GM12878 (cell line): ENCODE measurements at regions not wholly inside any gene's neighbourhood (a gene's known extent, or its start where the extent isn't known, plus 50 kb on each side); places are given as distances from the start of the nearest gene placed in this dataset.

Source experiments
- ATAC-seq: fragments of 200-7000 bp; cut with Tn5 transposase; 3 replicates; pipeline ENCODE4 v1.9.1; 2020; ENCODE audit warnings: mild to moderate bottlenecking, moderate library complexity
- BruUV-seq: library from RNA; stranded (reverse); fragments of 400-500 nt; replicated peaks from 2 replicates; lab custom pipeline; 2021; lab: Mats Ljungman, UMichigan
- CTCF ChIA-PET: fragments of 300-600 bp; sonication (Branson Sonifier 250); formaldehyde crosslinking; extraction: SDS; loops from one replicate; lab custom pipeline; 2021; ENCODE audit warnings: inconsistent platforms; lab: Yijun Ruan, JAX
- POLR2A ChIA-PET: fragments of 350-600 bp; formaldehyde crosslinking; extraction: SDS; loops from one replicate; lab custom pipeline; 2021; ENCODE audit warnings: inconsistent platforms; lab: Charles Lee
- RAD21 ChIA-PET: fragments of 300-600 bp; sonication (Branson Sonifier 250); formaldehyde crosslinking; loops from one replicate; lab custom pipeline; 2023; ENCODE audit warnings: antibody characterized with exemption; ENCODE audit not compliant: unreplicated experiment; lab: Charles Lee
- SMC1A ChIA-PET: fragments of 300-600 bp; sonication (Branson Sonifier 250); formaldehyde crosslinking; loops from one replicate; lab custom pipeline; 2023; ENCODE audit not compliant: unreplicated experiment, uncharacterized antibody; lab: Charles Lee
- DNase-seq: peaks from one replicate; pipeline ENCODE4 v3.0.0-alpha.2; 2011; ENCODE audit warnings: low read depth, low spot score
- FAIRE-seq: peaks from 3 replicates; lab custom pipeline; 2011; peaks lifted over from hg19 to GRCh38; lab: Jason Lieb, UNC
- H2AFZ ChIP-seq: 2 replicates; pipeline ENCODE4 v1.6.0; 2011; ENCODE audit warnings: low read depth, low read length, control low read depth; ENCODE audit not compliant: control insufficient read depth
- H3K27ac ChIP-seq: 2 replicates; pipeline ENCODE4 v1.5.1; 2011; ENCODE audit warnings: control low read depth; ENCODE audit not compliant: control insufficient read depth, insufficient read depth
- H3K27me3 ChIP-seq, 2 experiments: replicated peaks in 1 of 2; 2 replicates each; pipeline versions ENCODE4 v1.6.0 to v1.6.1; 2011; ENCODE audit warnings: low read length in 1 of 2; ENCODE audit not compliant: control insufficient read depth in 2 of 2, insufficient read depth in 2 of 2
- H3K36me3 ChIP-seq, 2 experiments: 2 replicates each; pipeline ENCODE4 v1.5.1; 2011; ENCODE audit warnings: low read length in 1 of 2; ENCODE audit not compliant: control insufficient read depth in 2 of 2, insufficient read depth in 2 of 2
- H3K4me1 ChIP-seq: 2 replicates; pipeline ENCODE4 v1.6.1; 2011; ENCODE audit warnings: mild to moderate bottlenecking, low read length, moderate library complexity, mixed read lengths; ENCODE audit not compliant: control insufficient read depth, insufficient read depth
- H3K4me2 ChIP-seq: 2 replicates; pipeline ENCODE4 v1.6.0; 2011; ENCODE audit warnings: control low read depth; ENCODE audit not compliant: control insufficient read depth, insufficient read depth
- H3K4me3 ChIP-seq: fragments of 200-600 bp; sonication (generic); 2 replicates; pipeline ENCODE4 v1.5.1; 2016
- H3K79me2 ChIP-seq: 2 replicates; pipeline ENCODE4 v1.6.0; 2011; ENCODE audit warnings: low read length; ENCODE audit not compliant: control insufficient read depth, insufficient read depth
- H3K9ac ChIP-seq: 2 replicates; pipeline ENCODE4 v1.8.0; 2011; ENCODE audit warnings: low read length, control low read depth, mixed read lengths; ENCODE audit not compliant: control insufficient read depth, insufficient read depth
- H3K9me3 ChIP-seq: replicated peaks from 3 replicates; pipeline ENCODE4 v1.5.1; 2011; ENCODE audit warnings: mild to moderate bottlenecking, low read length; ENCODE audit not compliant: control insufficient read depth, insufficient read depth
- H4K20me1 ChIP-seq: 2 replicates; pipeline ENCODE4 v1.6.0; 2011; ENCODE audit not compliant: control insufficient read depth, insufficient read depth
- CBFB ChIP-seq: IDR thresholded peaks from 2 replicates; pipeline ENCODE4 v1.6.1; 2016; ENCODE audit warnings: antibody characterized with exemption, low read depth
- CEBPB ChIP-seq, 2 experiments: fragments of 150-350 bp in 1 of 2; IDR thresholded peaks; 2 replicates each; pipeline ENCODE4 v1.6.1; 2012 to 2014; ENCODE audit warnings: low read depth in 2 of 2, low read length in 2 of 2, borderline replicate concordance in 1 of 2, inconsistent platforms in 1 of 2
- CREM ChIP-seq: IDR thresholded peaks from 2 replicates; pipeline ENCODE4 v1.6.1; 2014; ENCODE audit warnings: antibody characterized with exemption, low read depth
- EED ChIP-seq: sonication (generic); IDR thresholded peaks from 2 replicates; pipeline ENCODE4 v1.6.1; 2016; ENCODE audit warnings: antibody characterized with exemption, low read depth
- ETV6 ChIP-seq, 2 experiments: fragments of 450-650 bp in 1 of 2; IDR thresholded peaks in 1 of 2; conservative IDR thresholded peaks in 1 of 2; 2 replicates each; pipeline ENCODE4 v1.6.1; 2014; ENCODE audit warnings: antibody characterized with exemption in 1 of 2, borderline replicate concordance in 1 of 2, low read depth in 1 of 2, mild to moderate bottlenecking in 1 of 2, moderate library complexity in 1 of 2
- JUNB ChIP-seq: IDR thresholded peaks from 2 replicates; pipeline ENCODE4 v1.6.1; 2016; ENCODE audit warnings: antibody characterized with exemption, mild to moderate bottlenecking
- MEF2A ChIP-seq: IDR thresholded peaks from 2 replicates; pipeline ENCODE4 v1.6.1; 2011; ENCODE audit warnings: low read depth, mild to moderate bottlenecking, low read length, moderate library complexity; ENCODE audit not compliant: insufficient read depth
- NBN ChIP-seq: fragments of 450-650 bp; IDR thresholded peaks from 2 replicates; pipeline ENCODE4 v1.6.1; 2016
- NFIC ChIP-seq: IDR thresholded peaks from 2 replicates; pipeline ENCODE4 v1.6.1; 2012; ENCODE audit warnings: low read depth, mild to moderate bottlenecking, inconsistent platforms, low read length, moderate library complexity
- PML ChIP-seq: IDR thresholded peaks from 2 replicates; pipeline ENCODE4 v1.6.1; 2012; ENCODE audit warnings: low read length, inconsistent platforms
- RFX5 ChIP-seq: IDR thresholded peaks from 2 replicates; pipeline ENCODE4 v1.6.1; 2011; ENCODE audit warnings: low read depth, low read length, improper control_type of control experiment
- RUNX3 ChIP-seq: IDR thresholded peaks from 2 replicates; pipeline ENCODE4 v1.6.1; 2012; ENCODE audit warnings: low read length, inconsistent platforms
- SMAD1 ChIP-seq: fragments of 450-650 bp; IDR thresholded peaks from 2 replicates; pipeline ENCODE4 v1.6.1; 2018; ENCODE audit warnings: mild to moderate bottlenecking, low read depth; ENCODE audit not compliant: partially characterized antibody
- TARDBP ChIP-seq: IDR thresholded peaks from 2 replicates; pipeline ENCODE4 v1.6.1; 2016; ENCODE audit warnings: borderline replicate concordance
- TCF7 ChIP-seq: IDR thresholded peaks from 2 replicates; pipeline ENCODE4 v1.6.1; 2014; ENCODE audit warnings: antibody characterized with exemption, borderline replicate concordance
- YY1 ChIP-seq: IDR thresholded peaks from 2 replicates; pipeline ENCODE4 v1.6.1; 2011; ENCODE audit warnings: low read depth, mild to moderate bottlenecking, low read length
- WGBS: methylation state at CpG from one replicate; pipeline ENCODE4 v1.1.6; 2016; ENCODE audit warnings: low lambda C conversion rate; ENCODE audit not compliant: insufficient replicate concordance, insufficient coverage; ENCODE audit errors: missing lambda C conversion rate; 5-methylcytosine and 5-hydroxymethylcytosine counted together
- in situ Hi-C: fragments of 300-500 bp; cut with MboI; formaldehyde crosslinking; loops from 9 replicates; pipeline ENCODE4 v1.14.3; 2018; ENCODE audit warnings: mixed read lengths
- intact Hi-C: fragments of 100-400 bp; cut with micrococcal nuclease; formaldehyde crosslinking; loops from one replicate; pipeline ENCODE4 v1.14.2; 2022; ENCODE audit not compliant: unreplicated experiment
- TF ChIP-seq, protein P1 (sequence below): fragments of 450-650 bp; IDR thresholded peaks from 2 replicates; pipeline ENCODE4 v1.6.1; 2018; ENCODE audit warnings: mild to moderate bottlenecking, low read depth, moderate library complexity; ENCODE audit not compliant: partially characterized antibody
- TF ChIP-seq, protein P2 (sequence below): fragments of 150-350 bp; IDR thresholded peaks from 2 replicates; pipeline ENCODE4 v1.6.1; 2016; ENCODE audit warnings: low read depth, low read length
- TF ChIP-seq, protein P3 (sequence below): IDR thresholded peaks from 2 replicates; pipeline ENCODE4 v1.6.1; 2012; ENCODE audit warnings: low read depth, low read length, improper control_type of control experiment

DNA sequence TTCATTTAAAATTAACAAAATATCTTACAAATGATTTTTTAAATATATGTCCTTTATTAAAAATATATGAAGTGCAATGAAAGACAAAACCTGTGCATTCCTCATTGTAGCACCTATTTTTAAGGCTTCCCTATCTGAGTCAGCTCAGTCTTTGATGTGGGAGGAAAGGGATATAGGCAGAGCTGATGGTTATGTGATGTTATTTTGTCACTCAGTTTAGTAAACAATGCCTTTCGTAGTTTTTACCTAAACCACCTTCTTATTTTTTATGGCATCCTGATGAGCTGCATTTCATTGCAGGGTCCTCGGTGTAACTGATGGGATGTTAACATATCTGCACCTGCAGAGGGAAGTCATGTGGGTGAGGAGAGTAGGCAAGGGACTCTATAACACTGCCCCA lies 58.9 kb upstream of the FRMD6 start:
- intact Hi-C loops: no loop called here
- Histone ChIP-seq H3K4me3 (no peak overlapping the region), H3K4me1 (peaks cover 4% of the 10 kb centered on the region), H3K27me3 (no peaks in the 10 kb centered on the region), H3K36me3 (no peaks in the 10 kb centered on the region), H2AFZ (no peak overlapping the region; the same call in 1 of the 2 replicates), H3K79me2 (no peaks in the 10 kb centered on the region), H3K4me2 (peak overlapping the region; percentile 47; the same call in 1 of the 2 replicates), H4K20me1 (no peaks in the 10 kb centered on the region), H3K27ac (no peak overlapping the region), H3K9me3 (no peaks in the 10 kb centered on the region; the same call in 2 of the 3 replicates), H3K9ac (no peak overlapping the region)
- ATAC-seq: peak; percentile 56
- CTCF ChIA-PET: no interaction called here
- SMC1A ChIA-PET: interaction anchor here (0.8 kb wide), 1 partner anchor 9 kb away, joined by 3 read pairs; no protein-coding TSS in a partner anchor
- FAIRE-seq: no peak
- DNase-seq: no peak
- BruUV-seq: no TSS peak
- RAD21 ChIA-PET: no interaction called here
- 0% methylated on average over 2 of the region's 2 CpGs for WGBS
- in situ Hi-C loops: no loop called here
- POLR2A ChIA-PET: no interaction called here
- TF ChIP-seq TCF7 (peak; percentile 94), CREM (no peak), TARDBP (no peak), NFIC (peak; percentile 27; the same call in 1 of the 2 replicates), RFX5 (no peak), PML (no peak), YY1 (no peak), ETV6 (conservative IDR thresholded peaks at IDR 0.05 in 1 of 2, IDR thresholded peaks at IDR 0.05 in 1 of 2; ENCODE audit: borderline replicate concordance in 1 of 2, low read depth in 1 of 2) (no peak), EED (no peak), CBFB (no peak), JUNB (peak; percentile 68), NBN (no peak), CEBPB (IDR thresholded peaks at IDR 0.05; ENCODE audit: borderline replicate concordance in 1 of 2, low read depth in 2 of 2, low read length in 2 of 2) (no peak), MEF2A (0 out of 2 replicates have a peak, but pooled peaks have one; percentile 16), SMAD1 (no peak), RUNX3 (peak; percentile 80)
- TF ChIP-seq, protein P1, sequence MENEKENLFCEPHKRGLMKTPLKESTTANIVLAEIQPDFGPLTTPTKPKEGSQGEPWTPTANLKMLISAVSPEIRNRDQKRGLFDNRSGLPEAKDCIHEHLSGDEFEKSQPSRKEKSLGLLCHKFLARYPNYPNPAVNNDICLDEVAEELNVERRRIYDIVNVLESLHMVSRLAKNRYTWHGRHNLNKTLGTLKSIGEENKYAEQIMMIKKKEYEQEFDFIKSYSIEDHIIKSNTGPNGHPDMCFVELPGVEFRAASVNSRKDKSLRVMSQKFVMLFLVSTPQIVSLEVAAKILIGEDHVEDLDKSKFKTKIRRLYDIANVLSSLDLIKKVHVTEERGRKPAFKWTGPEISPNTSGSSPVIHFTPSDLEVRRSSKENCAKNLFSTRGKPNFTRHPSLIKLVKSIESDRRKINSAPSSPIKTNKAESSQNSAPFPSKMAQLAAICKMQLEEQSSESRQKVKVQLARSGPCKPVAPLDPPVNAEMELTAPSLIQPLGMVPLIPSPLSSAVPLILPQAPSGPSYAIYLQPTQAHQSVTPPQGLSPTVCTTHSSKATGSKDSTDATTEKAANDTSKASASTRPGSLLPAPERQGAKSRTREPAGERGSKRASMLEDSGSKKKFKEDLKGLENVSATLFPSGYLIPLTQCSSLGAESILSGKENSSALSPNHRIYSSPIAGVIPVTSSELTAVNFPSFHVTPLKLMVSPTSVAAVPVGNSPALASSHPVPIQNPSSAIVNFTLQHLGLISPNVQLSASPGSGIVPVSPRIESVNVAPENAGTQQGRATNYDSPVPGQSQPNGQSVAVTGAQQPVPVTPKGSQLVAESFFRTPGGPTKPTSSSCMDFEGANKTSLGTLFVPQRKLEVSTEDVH: no peak
- TF ChIP-seq, protein P2, sequence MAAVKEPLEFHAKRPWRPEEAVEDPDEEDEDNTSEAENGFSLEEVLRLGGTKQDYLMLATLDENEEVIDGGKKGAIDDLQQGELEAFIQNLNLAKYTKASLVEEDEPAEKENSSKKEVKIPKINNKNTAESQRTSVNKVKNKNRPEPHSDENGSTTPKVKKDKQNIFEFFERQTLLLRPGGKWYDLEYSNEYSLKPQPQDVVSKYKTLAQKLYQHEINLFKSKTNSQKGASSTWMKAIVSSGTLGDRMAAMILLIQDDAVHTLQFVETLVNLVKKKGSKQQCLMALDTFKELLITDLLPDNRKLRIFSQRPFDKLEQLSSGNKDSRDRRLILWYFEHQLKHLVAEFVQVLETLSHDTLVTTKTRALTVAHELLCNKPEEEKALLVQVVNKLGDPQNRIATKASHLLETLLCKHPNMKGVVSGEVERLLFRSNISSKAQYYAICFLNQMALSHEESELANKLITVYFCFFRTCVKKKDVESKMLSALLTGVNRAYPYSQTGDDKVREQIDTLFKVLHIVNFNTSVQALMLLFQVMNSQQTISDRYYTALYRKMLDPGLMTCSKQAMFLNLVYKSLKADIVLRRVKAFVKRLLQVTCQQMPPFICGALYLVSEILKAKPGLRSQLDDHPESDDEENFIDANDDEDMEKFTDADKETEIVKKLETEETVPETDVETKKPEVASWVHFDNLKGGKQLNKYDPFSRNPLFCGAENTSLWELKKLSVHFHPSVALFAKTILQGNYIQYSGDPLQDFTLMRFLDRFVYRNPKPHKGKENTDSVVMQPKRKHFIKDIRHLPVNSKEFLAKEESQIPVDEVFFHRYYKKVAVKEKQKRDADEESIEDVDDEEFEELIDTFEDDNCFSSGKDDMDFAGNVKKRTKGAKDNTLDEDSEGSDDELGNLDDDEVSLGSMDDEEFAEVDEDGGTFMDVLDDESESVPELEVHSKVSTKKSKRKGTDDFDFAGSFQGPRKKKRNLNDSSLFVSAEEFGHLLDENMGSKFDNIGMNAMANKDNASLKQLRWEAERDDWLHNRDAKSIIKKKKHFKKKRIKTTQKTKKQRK: no peak
- TF ChIP-seq, protein P3, sequence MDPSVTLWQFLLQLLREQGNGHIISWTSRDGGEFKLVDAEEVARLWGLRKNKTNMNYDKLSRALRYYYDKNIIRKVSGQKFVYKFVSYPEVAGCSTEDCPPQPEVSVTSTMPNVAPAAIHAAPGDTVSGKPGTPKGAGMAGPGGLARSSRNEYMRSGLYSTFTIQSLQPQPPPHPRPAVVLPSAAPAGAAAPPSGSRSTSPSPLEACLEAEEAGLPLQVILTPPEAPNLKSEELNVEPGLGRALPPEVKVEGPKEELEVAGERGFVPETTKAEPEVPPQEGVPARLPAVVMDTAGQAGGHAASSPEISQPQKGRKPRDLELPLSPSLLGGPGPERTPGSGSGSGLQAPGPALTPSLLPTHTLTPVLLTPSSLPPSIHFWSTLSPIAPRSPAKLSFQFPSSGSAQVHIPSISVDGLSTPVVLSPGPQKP: no peak
